Keratinocyte (primary cell): ENCODE measurements at regions not wholly inside any gene's neighbourhood (a gene's known extent, or its start where the extent isn't known, plus 50 kb on each side); places are given as distances from the start of the nearest gene placed in this dataset.

Source experiments
- DNase-seq: peaks from one replicate; pipeline ENCODE4 v3.0.0-alpha.2; 2011; ENCODE audit warnings: low read depth, missing footprints, low spot score
- FAIRE-seq: peaks from 2 replicates; lab custom pipeline; 2011; peaks lifted over from hg19 to GRCh38; lab: Jason Lieb, UNC
- H2AFZ ChIP-seq: 2 replicates; pipeline ENCODE4 v1.6.0; 2012; ENCODE audit warnings: low read length, control low read depth, inconsistent platforms; ENCODE audit not compliant: control insufficient read depth
- H3K27ac ChIP-seq: 2 replicates; pipeline ENCODE4 v1.5.1; 2011; ENCODE audit warnings: low read length; ENCODE audit not compliant: control insufficient read depth, insufficient read depth
- H3K27me3 ChIP-seq: 3 replicates; pipeline ENCODE4 v1.6.0; 2011; ENCODE audit warnings: low read length; ENCODE audit not compliant: control insufficient read depth, insufficient read depth; ENCODE audit errors: extremely low read depth
- H3K36me3 ChIP-seq, 2 experiments: 2 replicates in 1 of 2; 3 replicates in 1 of 2; pipeline ENCODE4 v1.5.1; 2011; ENCODE audit warnings: low read length in 2 of 2, mild to moderate bottlenecking in 1 of 2; ENCODE audit not compliant: control insufficient read depth in 2 of 2, insufficient read depth in 2 of 2; ENCODE audit errors: extremely low read depth in 1 of 2
- H3K4me1 ChIP-seq: 3 replicates; pipeline ENCODE4 v1.5.1; 2011; ENCODE audit warnings: low read length; ENCODE audit not compliant: control insufficient read depth, insufficient read depth; ENCODE audit errors: extremely low read depth
- H3K4me2 ChIP-seq: 3 replicates; pipeline ENCODE4 v1.6.0; 2011; ENCODE audit warnings: low read depth, low read length; ENCODE audit not compliant: control insufficient read depth, insufficient read depth; ENCODE audit errors: extremely low read depth
- H3K4me3 ChIP-seq, 3 experiments: fragments of 200-600 bp in 1 of 3; sonication (generic) in 1 of 3; 2 replicates in 2 of 3; 3 replicates in 1 of 3; pipeline ENCODE4 v1.5.1; 2011 to 2016; ENCODE audit warnings: low read length in 3 of 3, mild to moderate bottlenecking in 3 of 3, control low read depth in 2 of 3, inconsistent platforms in 1 of 3, low read depth in 1 of 3, mixed read lengths in 1 of 3, mixed run types in 1 of 3, moderate library complexity in 1 of 3; ENCODE audit not compliant: control insufficient read depth in 2 of 3, insufficient read depth in 2 of 3; ENCODE audit errors: extremely low read depth in 1 of 3
- H3K79me2 ChIP-seq: 2 replicates; pipeline ENCODE4 v1.6.0; 2012; ENCODE audit warnings: low read length; ENCODE audit not compliant: control insufficient read depth, insufficient read depth
- H3K9ac ChIP-seq: 3 replicates; pipeline ENCODE4 v1.6.0; 2011; ENCODE audit warnings: low read length; ENCODE audit not compliant: control insufficient read depth, insufficient read depth; ENCODE audit errors: extremely low read depth
- H3K9me1 ChIP-seq: 3 replicates; pipeline ENCODE4 v1.6.0; 2011; ENCODE audit warnings: low read length; ENCODE audit not compliant: control insufficient read depth, insufficient read depth; ENCODE audit errors: extremely low read depth
- H3K9me3 ChIP-seq: 2 replicates; pipeline ENCODE4 v1.5.1; 2012; ENCODE audit warnings: low read depth, low read length; ENCODE audit not compliant: control insufficient read depth
- H4K20me1 ChIP-seq: 3 replicates; pipeline ENCODE4 v1.6.0; 2011; ENCODE audit warnings: low read length; ENCODE audit not compliant: control insufficient read depth, insufficient read depth; ENCODE audit errors: extremely low read depth
- CTCF ChIP-seq, 3 experiments: IDR thresholded peaks in 1 of 3; conservative IDR thresholded peaks in 1 of 3; optimal IDR thresholded peaks in 1 of 3; 2 replicates in 2 of 3; 3 replicates in 1 of 3; pipeline versions ENCODE3 to v1.5.1; 2011; ENCODE audit warnings: low read length in 3 of 3, mild to moderate bottlenecking in 3 of 3, moderate library complexity in 2 of 3, control low read depth in 1 of 3, inconsistent platforms in 1 of 3; ENCODE audit not compliant: insufficient read depth in 2 of 3; ENCODE audit errors: extremely low read depth in 1 of 3
- EZH2 ChIP-seq: IDR thresholded peaks from one replicate; pipeline ENCODE4 v1.6.1; 2012; ENCODE audit warnings: inconsistent platforms, mild to moderate bottlenecking, low read length, moderate library complexity
- dilution Hi-C: fragments of 300-500 bp; cut with MboI; formaldehyde crosslinking; loops from one replicate; pipeline ENCODE4 v1.7.0; 2020; ENCODE audit warnings: low sequenced_read_pairs; ENCODE audit not compliant: extremely low pct_ligation_motif_present

GRCh38 chr9:88596376-88596775 lies 61.4 kb downstream of the NXNL2 start:
- dilution Hi-C loops = no loop called here
- Histone ChIP-seq H3K4me2 (no peak overlapping the region), H3K4me3 (no peak overlapping the region), H3K4me1 (no peaks in the 10 kb centered on the region), H3K36me3 (no peaks in the 10 kb centered on the region), H2AFZ (no peak overlapping the region), H3K27ac (no peak overlapping the region), H4K20me1 (no peaks in the 10 kb centered on the region), H3K9me1 (no peaks in the 10 kb centered on the region), H3K79me2 (no peaks in the 10 kb centered on the region), H3K27me3 (no peaks in the 10 kb centered on the region), H3K9me3 (no peaks in the 10 kb centered on the region), H3K9ac (no peak overlapping the region)
- FAIRE-seq (no peak), DNase-seq (no peak)
- no peak for TF ChIP-seq EZH2
- no peak for TF ChIP-seq CTCF (optimal IDR thresholded peaks at IDR 0.05 in 1 of 3, IDR thresholded peaks at IDR 0.05 in 1 of 3, conservative IDR thresholded peaks at IDR 0.05 in 1 of 3; ENCODE audit: extremely low read depth in 1 of 3, insufficient read depth in 2 of 3, low read length in 3 of 3)

- Histone ChIP-seq H3K4me3 (no peak overlapping the region), H3K4me1 (no peaks in the 10 kb centered on the region), H3K4me2 (no peak overlapping the region), H3K27me3 (no peaks in the 10 kb centered on the region), H4K20me1 (no peaks in the 10 kb centered on the region), H3K9ac (no peak overlapping the region), H3K27ac (no peak overlapping the region), H3K9me1 (no peaks in the 10 kb centered on the region), H3K36me3 (no peaks in the 10 kb centered on the region), H2AFZ (no peak overlapping the region), H3K9me3 (no peaks in the 10 kb centered on the region), H3K79me2 (no peaks in the 10 kb centered on the region)
- TF ChIP-seq EZH2 = no peak
- TF ChIP-seq CTCF (optimal IDR thresholded peaks at IDR 0.05 in 1 of 3, IDR thresholded peaks at IDR 0.05 in 1 of 3, conservative IDR thresholded peaks at IDR 0.05 in 1 of 3; ENCODE audit: extremely low read depth in 1 of 3, insufficient read depth in 2 of 3, low read length in 3 of 3) = no peak
- dilution Hi-C loops = no loop called here
- DNase-seq = no peak
- no peak for FAIRE-seq
Measured at GRCh38 chr9:88604836-88605511, 70.0 kb downstream of the NXNL2 start.
